ENCODE measurements at regions not wholly inside any gene's neighbourhood (a gene's known extent, or its start where the extent isn't known, plus 50 kb on each side); places are given as distances from the start of the nearest gene placed in this dataset.

GRCh38 chr3:178450476-178450875, 85.8 kb upstream of the KCNMB2 start:
- Histone ChIP-seq H3K27me3 (no peaks in the 10 kb centered on the region), H3K36me3 (no peaks in the 10 kb centered on the region), H3K4me1 (no peaks in the 10 kb centered on the region), H3K9me3 (no peaks in the 10 kb centered on the region), H3K4me3 (ENCODE audit: low read depth, low read length) (no peak overlapping the region)
- TF ChIP-seq, protein P1, sequence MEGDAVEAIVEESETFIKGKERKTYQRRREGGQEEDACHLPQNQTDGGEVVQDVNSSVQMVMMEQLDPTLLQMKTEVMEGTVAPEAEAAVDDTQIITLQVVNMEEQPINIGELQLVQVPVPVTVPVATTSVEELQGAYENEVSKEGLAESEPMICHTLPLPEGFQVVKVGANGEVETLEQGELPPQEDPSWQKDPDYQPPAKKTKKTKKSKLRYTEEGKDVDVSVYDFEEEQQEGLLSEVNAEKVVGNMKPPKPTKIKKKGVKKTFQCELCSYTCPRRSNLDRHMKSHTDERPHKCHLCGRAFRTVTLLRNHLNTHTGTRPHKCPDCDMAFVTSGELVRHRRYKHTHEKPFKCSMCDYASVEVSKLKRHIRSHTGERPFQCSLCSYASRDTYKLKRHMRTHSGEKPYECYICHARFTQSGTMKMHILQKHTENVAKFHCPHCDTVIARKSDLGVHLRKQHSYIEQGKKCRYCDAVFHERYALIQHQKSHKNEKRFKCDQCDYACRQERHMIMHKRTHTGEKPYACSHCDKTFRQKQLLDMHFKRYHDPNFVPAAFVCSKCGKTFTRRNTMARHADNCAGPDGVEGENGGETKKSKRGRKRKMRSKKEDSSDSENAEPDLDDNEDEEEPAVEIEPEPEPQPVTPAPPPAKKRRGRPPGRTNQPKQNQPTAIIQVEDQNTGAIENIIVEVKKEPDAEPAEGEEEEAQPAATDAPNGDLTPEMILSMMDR (IDR thresholded peaks at IDR 0.05; ENCODE audit: low read depth, low read length) = no peak
- DNase-seq = no peak

DNA sequence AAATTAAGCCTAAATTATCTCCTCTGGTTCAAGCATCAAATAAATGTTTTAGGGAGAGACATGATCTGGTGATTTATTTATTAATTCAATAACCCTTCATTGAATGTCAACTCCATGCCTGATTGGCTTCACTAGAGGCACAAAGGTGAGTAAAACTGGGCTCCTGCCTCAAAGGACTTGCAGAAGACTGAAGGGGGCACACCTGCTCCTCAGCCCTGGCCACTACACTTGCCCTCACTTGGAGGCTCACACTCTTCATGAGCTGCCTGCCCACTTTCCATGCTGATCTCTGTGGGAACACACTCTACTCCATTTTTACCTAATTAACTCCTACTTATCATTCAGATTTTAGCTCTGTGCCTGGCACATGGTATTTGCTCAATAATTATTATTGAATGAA, 84.4 kb upstream of the KCNMB2 start:
- no peak for DNase-seq
- Histone ChIP-seq H3K4me3 (ENCODE audit: low read depth, low read length) (no peak overlapping the region), H3K27me3 (peaks cover 3% of the 10 kb centered on the region; the same call in 1 of the 2 replicates), H3K9me3 (no peaks in the 10 kb centered on the region), H3K36me3 (no peaks in the 10 kb centered on the region), H3K4me1 (no peaks in the 10 kb centered on the region)
- TF ChIP-seq, protein P1 (IDR thresholded peaks at IDR 0.05; ENCODE audit: low read depth, low read length) = no peak

DNA sequence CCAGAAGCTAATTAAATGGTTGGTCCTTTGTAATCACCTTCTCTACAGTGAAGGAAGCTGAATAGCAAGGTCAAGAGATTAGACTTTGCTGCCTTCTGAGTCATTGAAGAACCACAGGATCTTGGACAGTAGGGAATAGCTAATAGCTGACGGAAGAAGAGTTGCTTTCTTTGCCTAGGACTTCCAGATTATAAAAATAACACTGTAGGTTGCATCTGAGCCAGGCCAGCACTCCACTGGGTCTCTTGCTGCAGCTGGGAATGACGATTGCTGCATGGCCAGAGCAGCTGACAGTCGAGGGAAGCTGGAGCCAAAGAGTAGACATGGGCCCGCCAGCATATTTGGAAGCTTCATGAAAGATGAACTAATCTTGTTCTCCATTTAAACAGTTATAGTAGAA, 81.5 kb upstream of the KCNMB2 start:
- Histone ChIP-seq H3K9me3 (no peaks in the 10 kb centered on the region), H3K4me1 (no peaks in the 10 kb centered on the region), H3K27me3 (peaks cover 8% of the 10 kb centered on the region; the same call in 1 of the 2 replicates), H3K4me3 (ENCODE audit: low read depth, low read length) (no peak overlapping the region), H3K36me3 (no peaks in the 10 kb centered on the region)
- no peak for DNase-seq
- TF ChIP-seq, protein P1 (IDR thresholded peaks at IDR 0.05; ENCODE audit: low read depth, low read length) = no peak

GRCh38 chr3:178455226-178455625, 81.0 kb upstream of the KCNMB2 start:
- peaks cover 8% of the 10 kb centered on the region; the same call in 1 of the 2 replicates for H3K27me3 ChIP-seq

GRCh38 chr3:178455946-178456345, 80.3 kb upstream of the KCNMB2 start:
- Histone ChIP-seq H3K4me3 (ENCODE audit: low read depth, low read length) (no peak overlapping the region), H3K27me3 (peaks cover 8% of the 10 kb centered on the region; the same call in 1 of the 2 replicates), H3K36me3 (no peaks in the 10 kb centered on the region), H3K4me1 (no peaks in the 10 kb centered on the region), H3K9me3 (no peaks in the 10 kb centered on the region)
- DNase-seq = no peak
- TF ChIP-seq, protein P1 (IDR thresholded peaks at IDR 0.05; ENCODE audit: low read depth, low read length) = no peak

More at GRCh38 chr3:178455226-178455625, 81.0 kb upstream of the KCNMB2 start:
- Histone ChIP-seq H3K9me3 (no peaks in the 10 kb centered on the region), H3K36me3 (no peaks in the 10 kb centered on the region), H3K4me3 (ENCODE audit: low read depth, low read length) (no peak overlapping the region), H3K4me1 (no peaks in the 10 kb centered on the region)
- TF ChIP-seq, protein P1 (IDR thresholded peaks at IDR 0.05; ENCODE audit: low read depth, low read length) = no peak
- DNase-seq = no peak

DNA sequence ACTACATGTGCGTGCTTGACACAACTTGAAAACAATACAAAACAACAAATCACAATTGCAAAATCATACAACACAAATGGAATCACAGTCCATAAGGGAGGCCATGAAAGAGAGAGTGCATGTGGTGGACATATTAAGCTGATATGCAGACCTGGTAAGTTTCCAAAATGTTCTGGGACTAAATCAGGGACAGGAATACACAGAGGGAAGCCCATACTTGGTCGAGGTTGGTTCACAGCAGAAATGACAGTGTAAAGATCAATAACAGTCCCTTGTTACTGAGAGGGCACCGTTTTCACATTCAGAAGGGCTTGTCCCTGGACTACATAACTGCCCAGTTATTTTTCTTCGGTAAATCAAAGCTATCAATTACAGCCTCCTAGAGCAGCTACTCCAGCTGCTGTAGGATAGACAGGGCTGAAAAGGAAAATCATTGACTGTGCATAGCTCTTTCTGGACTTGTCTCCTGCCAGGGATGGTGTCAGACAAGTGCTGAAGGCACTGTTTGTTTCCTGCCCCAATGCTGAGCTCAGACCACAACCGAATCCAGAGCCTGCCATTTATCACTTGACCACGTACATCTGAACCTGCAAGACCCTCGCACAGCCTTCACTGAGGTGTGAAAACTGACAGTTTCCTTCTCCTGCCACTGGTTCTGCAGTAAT, 79.5 kb upstream of the KCNMB2 start:
- DNase-seq = no peak
- TF ChIP-seq, protein P1 (IDR thresholded peaks at IDR 0.05; ENCODE audit: low read depth, low read length) = no peak
- Histone ChIP-seq H3K36me3 (no peaks in the 10 kb centered on the region), H3K27me3 (peaks cover 8% of the 10 kb centered on the region; the same call in 1 of the 2 replicates), H3K4me1 (no peaks in the 10 kb centered on the region), H3K9me3 (no peaks in the 10 kb centered on the region), H3K4me3 (ENCODE audit: low read depth, low read length) (no peak overlapping the region)

All from BE2C (cell line).